Choroid plexus epithelial cell (primary cell): ENCODE measurements at regions not wholly inside any gene's neighbourhood (a gene's known extent, or its start where the extent isn't known, plus 50 kb on each side); places are given as distances from the start of the nearest gene placed in this dataset.

Experiments used
- DNase-seq: peaks from one replicate; pipeline ENCODE4 v3.0.0-alpha.2; 2010; ENCODE audit warnings: low read depth
- H3K4me3 ChIP-seq: 2 replicates; pipeline ENCODE4 v1.5.1; 2011; ENCODE audit warnings: low read depth, mild to moderate bottlenecking, control low read depth, low read length, moderate library complexity
- TF ChIP-seq, protein P1 (sequence below): conservative IDR thresholded peaks from 2 replicates; pipeline ENCODE4 v1.5.1; 2011; ENCODE audit warnings: low read depth, mild to moderate bottlenecking, control low read depth, inconsistent platforms, low read length, moderate library complexity

DNA sequence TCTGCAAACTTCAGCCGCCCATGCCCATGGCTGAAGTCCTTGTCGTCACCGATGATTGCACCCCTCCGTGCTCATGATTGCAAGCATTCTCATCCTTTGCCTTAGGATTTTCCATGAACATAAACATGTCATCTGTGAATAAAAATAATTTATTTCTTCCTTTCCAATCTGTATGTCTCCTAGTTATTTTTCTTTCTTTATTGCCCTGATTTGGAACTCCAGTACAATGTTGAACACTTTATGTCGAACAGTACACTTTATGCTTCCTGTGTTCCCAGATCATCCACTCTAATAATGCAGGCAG is 170.9 kb upstream of the SYT6 start:
- DNase-seq: no peak
- TF ChIP-seq, protein P1, sequence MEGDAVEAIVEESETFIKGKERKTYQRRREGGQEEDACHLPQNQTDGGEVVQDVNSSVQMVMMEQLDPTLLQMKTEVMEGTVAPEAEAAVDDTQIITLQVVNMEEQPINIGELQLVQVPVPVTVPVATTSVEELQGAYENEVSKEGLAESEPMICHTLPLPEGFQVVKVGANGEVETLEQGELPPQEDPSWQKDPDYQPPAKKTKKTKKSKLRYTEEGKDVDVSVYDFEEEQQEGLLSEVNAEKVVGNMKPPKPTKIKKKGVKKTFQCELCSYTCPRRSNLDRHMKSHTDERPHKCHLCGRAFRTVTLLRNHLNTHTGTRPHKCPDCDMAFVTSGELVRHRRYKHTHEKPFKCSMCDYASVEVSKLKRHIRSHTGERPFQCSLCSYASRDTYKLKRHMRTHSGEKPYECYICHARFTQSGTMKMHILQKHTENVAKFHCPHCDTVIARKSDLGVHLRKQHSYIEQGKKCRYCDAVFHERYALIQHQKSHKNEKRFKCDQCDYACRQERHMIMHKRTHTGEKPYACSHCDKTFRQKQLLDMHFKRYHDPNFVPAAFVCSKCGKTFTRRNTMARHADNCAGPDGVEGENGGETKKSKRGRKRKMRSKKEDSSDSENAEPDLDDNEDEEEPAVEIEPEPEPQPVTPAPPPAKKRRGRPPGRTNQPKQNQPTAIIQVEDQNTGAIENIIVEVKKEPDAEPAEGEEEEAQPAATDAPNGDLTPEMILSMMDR: no peak
- H3K4me3 ChIP-seq: no peak overlapping the region

- no peak for DNase-seq
- TF ChIP-seq, protein P1: no peak
These were observed 170.4 kb upstream of the SYT6 start for GRCh38 chr1:114323959-114324661.

GRCh38 chr1:114322734-114323133 is 169.1 kb upstream of the SYT6 start:
- no peak overlapping the region for H3K4me3 ChIP-seq
- no peak for DNase-seq

More at GRCh38 chr1:114323959-114324661, 170.4 kb upstream of the SYT6 start:
- no peak overlapping the region for H3K4me3 ChIP-seq

GRCh38 chr1:114322207-114322606 is 168.5 kb upstream of the SYT6 start:
- TF ChIP-seq, protein P1: no peak
- no peak overlapping the region for H3K4me3 ChIP-seq
- no peak for DNase-seq

More at GRCh38 chr1:114322734-114323133, 169.1 kb upstream of the SYT6 start:
- TF ChIP-seq, protein P1: no peak

DNA sequence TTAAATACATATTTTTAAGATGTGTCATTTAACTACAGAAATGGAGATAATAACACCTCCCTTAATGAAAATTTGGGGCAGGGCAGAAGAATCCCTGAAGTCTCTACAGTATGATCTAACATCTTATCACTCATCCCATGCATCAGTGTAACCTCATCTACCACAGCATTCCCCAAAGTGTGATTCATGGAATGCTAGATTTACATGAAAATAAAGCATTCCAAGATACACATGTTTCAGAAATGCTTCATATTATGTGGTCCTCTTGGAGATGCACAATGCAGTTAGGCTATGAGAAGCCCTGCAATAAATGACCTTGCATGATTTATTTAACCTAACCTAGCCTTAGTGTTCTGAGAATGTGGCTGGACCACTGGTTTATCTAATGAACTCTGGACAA is 166.9 kb upstream of the SYT6 start:
- TF ChIP-seq, protein P1: no peak
- no peak overlapping the region for H3K4me3 ChIP-seq
- DNase-seq: peak; percentile 49

- TF ChIP-seq, protein P1: no peak
- no peak overlapping the region for H3K4me3 ChIP-seq
- peak; percentile 24 for DNase-seq
These were observed 165.7 kb upstream of the SYT6 start for GRCh38 chr1:114319418-114319817.

- no peak overlapping the region for H3K4me3 ChIP-seq
- TF ChIP-seq, protein P1: no peak
These were observed 165.3 kb upstream of the SYT6 start for GRCh38 chr1:114318961-114319360.

More at GRCh38 chr1:114318961-114319360, 165.3 kb upstream of the SYT6 start:
- DNase-seq: no peak
